ENCODE measurements at regions not wholly inside any gene's neighbourhood (a gene's known extent, or its start where the extent isn't known, plus 50 kb on each side); places are given as distances from the start of the nearest gene placed in this dataset.

DNA sequence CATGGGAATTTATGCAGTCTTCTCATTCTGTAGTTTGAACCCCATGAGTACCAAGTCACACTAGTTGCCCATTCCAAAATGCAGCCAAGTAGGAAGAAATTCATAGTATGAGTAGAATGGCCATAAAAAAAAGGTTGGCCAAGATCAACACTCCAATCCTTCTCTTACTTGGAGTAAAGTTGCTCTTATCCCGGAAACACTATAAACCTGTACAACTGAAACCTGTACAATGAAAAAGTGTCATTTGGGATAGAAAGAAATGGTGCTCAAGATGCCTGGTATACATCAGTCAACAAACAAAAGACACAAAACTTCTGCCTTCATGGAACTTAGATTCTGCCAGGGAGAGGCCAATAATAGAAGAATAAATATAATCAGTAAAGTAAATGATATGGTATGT lies 325.0 kb downstream of the NFIB start:
- Histone ChIP-seq H3K27me3 (ENCODE audit: control insufficient read depth in 4 of 4, insufficient read depth in 4 of 4, low read length in 3 of 4) (no peaks in the 10 kb centered on the region), H3K4me3 (ENCODE audit: low read depth in 1 of 3, low read length in 3 of 3) (no peak overlapping the region), H3K4me1 (ENCODE audit: control insufficient read depth in 4 of 4, insufficient read depth in 4 of 4, low read length in 3 of 4) (no peaks in the 10 kb centered on the region), H3K27ac (ENCODE audit: low read depth in 1 of 2, low read length in 2 of 2) (no peak overlapping the region), H3K36me3 (ENCODE audit: control insufficient read depth in 4 of 4, insufficient read depth in 3 of 4, low read depth in 1 of 4, low read length in 3 of 4) (no peaks in the 10 kb centered on the region), H3K9ac (ENCODE audit: low read depth in 1 of 2, low read length in 2 of 2) (no peak overlapping the region), H3K9me3 (ENCODE audit: control insufficient read depth in 4 of 4, low read length in 3 of 4) (peaks cover 0 to 3% (median 0%) of the 10 kb centered on the region in 4 donors)
- no peak for DNase-seq (ENCODE audit: low spot score)
- TF ChIP-seq, protein P1, sequence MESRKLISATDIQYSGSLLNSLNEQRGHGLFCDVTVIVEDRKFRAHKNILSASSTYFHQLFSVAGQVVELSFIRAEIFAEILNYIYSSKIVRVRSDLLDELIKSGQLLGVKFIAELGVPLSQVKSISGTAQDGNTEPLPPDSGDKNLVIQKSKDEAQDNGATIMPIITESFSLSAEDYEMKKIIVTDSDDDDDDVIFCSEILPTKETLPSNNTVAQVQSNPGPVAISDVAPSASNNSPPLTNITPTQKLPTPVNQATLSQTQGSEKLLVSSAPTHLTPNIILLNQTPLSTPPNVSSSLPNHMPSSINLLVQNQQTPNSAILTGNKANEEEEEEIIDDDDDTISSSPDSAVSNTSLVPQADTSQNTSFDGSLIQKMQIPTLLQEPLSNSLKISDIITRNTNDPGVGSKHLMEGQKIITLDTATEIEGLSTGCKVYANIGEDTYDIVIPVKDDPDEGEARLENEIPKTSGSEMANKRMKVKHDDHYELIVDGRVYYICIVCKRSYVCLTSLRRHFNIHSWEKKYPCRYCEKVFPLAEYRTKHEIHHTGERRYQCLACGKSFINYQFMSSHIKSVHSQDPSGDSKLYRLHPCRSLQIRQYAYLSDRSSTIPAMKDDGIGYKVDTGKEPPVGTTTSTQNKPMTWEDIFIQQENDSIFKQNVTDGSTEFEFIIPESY (IDR thresholded peaks at IDR 0.05), result no peak
- no peak for TF ChIP-seq JUND (IDR thresholded peaks at IDR 0.05)
- no peak for TF ChIP-seq YY1 (IDR thresholded peaks at IDR 0.05)
- TF ChIP-seq EGR1 (IDR thresholded peaks at IDR 0.05; ENCODE audit: low read depth in 2 of 2), result no peak
- no peak for TF ChIP-seq HNF4G (IDR thresholded peaks at IDR 0.05)
- no peak for TF ChIP-seq RAD21 (IDR thresholded peaks at IDR 0.05)
- no peak for TF ChIP-seq TAF1 (conservative IDR thresholded peaks at IDR 0.05)
- TF ChIP-seq SP1 (IDR thresholded peaks at IDR 0.05), result no peak
- TF ChIP-seq, protein P2, sequence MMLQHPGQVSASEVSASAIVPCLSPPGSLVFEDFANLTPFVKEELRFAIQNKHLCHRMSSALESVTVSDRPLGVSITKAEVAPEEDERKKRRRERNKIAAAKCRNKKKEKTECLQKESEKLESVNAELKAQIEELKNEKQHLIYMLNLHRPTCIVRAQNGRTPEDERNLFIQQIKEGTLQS (IDR thresholded peaks at IDR 0.05), result no peak
- 46% methylated on average over 1 of the region's 1 CpG for WGBS

DNA sequence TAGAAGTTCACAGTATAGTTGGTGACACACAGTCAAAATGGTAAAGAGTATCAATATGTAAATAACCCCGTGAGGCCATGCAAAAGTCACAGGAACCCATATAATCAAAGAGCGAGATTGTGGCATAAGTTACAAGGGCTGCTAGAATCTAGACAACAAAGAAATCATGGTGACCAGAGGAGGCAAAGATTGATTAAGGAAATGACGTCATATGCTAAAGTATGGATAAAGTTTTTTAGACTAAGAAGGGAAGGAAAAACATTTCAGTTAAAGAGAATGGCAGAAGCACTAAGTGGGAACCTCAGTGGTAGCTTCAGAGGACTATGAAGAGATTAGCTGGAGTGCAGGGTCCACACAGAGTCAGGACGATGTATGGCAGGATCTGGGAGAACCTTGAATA lies 330.3 kb downstream of the NFIB start:
- Histone ChIP-seq H3K4me3 (ENCODE audit: low read depth in 1 of 3, low read length in 3 of 3) (no peak overlapping the region), H3K27ac (ENCODE audit: low read depth in 1 of 2, low read length in 2 of 2) (no peak overlapping the region), H3K4me1 (ENCODE audit: control insufficient read depth in 4 of 4, insufficient read depth in 4 of 4, low read length in 3 of 4) (no peaks in the 10 kb centered on the region), H3K9me3 (ENCODE audit: control insufficient read depth in 4 of 4, low read length in 3 of 4) (no peaks in the 10 kb centered on the region), H3K27me3 (ENCODE audit: control insufficient read depth in 4 of 4, insufficient read depth in 4 of 4, low read length in 3 of 4) (no peaks in the 10 kb centered on the region), H3K9ac (ENCODE audit: low read depth in 1 of 2, low read length in 2 of 2) (no peak overlapping the region), H3K36me3 (ENCODE audit: control insufficient read depth in 4 of 4, insufficient read depth in 3 of 4, low read depth in 1 of 4, low read length in 3 of 4) (no peaks in the 10 kb centered on the region)
- 82% methylated on average over 4 of the region's 4 CpGs for WGBS
- no peak for DNase-seq (ENCODE audit: low spot score)
- TF ChIP-seq FOXA1 (IDR thresholded peaks at IDR 0.05) (no peak), EGR1 (IDR thresholded peaks at IDR 0.05; ENCODE audit: low read depth in 2 of 2) (no peak), FOXA2 (IDR thresholded peaks at IDR 0.05) (no peak), RAD21 (IDR thresholded peaks at IDR 0.05) (no peak), SP1 (IDR thresholded peaks at IDR 0.05) (no peak), RXRA (IDR thresholded peaks at IDR 0.05) (no peak), JUND (IDR thresholded peaks at IDR 0.05) (no peak), TAF1 (conservative IDR thresholded peaks at IDR 0.05) (no peak), HNF4G (IDR thresholded peaks at IDR 0.05) (no peak), HNF4A (conservative IDR thresholded peaks at IDR 0.05) (no peak)
- TF ChIP-seq, protein P3, sequence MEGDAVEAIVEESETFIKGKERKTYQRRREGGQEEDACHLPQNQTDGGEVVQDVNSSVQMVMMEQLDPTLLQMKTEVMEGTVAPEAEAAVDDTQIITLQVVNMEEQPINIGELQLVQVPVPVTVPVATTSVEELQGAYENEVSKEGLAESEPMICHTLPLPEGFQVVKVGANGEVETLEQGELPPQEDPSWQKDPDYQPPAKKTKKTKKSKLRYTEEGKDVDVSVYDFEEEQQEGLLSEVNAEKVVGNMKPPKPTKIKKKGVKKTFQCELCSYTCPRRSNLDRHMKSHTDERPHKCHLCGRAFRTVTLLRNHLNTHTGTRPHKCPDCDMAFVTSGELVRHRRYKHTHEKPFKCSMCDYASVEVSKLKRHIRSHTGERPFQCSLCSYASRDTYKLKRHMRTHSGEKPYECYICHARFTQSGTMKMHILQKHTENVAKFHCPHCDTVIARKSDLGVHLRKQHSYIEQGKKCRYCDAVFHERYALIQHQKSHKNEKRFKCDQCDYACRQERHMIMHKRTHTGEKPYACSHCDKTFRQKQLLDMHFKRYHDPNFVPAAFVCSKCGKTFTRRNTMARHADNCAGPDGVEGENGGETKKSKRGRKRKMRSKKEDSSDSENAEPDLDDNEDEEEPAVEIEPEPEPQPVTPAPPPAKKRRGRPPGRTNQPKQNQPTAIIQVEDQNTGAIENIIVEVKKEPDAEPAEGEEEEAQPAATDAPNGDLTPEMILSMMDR (IDR thresholded peaks at IDR 0.05; ENCODE audit: low read depth, low read length, missing input control), result no peak
- TF ChIP-seq, protein P1 (IDR thresholded peaks at IDR 0.05), result no peak
- TF ChIP-seq, protein P4, sequence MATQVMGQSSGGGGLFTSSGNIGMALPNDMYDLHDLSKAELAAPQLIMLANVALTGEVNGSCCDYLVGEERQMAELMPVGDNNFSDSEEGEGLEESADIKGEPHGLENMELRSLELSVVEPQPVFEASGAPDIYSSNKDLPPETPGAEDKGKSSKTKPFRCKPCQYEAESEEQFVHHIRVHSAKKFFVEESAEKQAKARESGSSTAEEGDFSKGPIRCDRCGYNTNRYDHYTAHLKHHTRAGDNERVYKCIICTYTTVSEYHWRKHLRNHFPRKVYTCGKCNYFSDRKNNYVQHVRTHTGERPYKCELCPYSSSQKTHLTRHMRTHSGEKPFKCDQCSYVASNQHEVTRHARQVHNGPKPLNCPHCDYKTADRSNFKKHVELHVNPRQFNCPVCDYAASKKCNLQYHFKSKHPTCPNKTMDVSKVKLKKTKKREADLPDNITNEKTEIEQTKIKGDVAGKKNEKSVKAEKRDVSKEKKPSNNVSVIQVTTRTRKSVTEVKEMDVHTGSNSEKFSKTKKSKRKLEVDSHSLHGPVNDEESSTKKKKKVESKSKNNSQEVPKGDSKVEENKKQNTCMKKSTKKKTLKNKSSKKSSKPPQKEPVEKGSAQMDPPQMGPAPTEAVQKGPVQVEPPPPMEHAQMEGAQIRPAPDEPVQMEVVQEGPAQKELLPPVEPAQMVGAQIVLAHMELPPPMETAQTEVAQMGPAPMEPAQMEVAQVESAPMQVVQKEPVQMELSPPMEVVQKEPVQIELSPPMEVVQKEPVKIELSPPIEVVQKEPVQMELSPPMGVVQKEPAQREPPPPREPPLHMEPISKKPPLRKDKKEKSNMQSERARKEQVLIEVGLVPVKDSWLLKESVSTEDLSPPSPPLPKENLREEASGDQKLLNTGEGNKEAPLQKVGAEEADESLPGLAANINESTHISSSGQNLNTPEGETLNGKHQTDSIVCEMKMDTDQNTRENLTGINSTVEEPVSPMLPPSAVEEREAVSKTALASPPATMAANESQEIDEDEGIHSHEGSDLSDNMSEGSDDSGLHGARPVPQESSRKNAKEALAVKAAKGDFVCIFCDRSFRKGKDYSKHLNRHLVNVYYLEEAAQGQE (IDR thresholded peaks at IDR 0.05), result no peak
